GM12878 (cell line): ENCODE measurements at regions not wholly inside any gene's neighbourhood (a gene's known extent, or its start where the extent isn't known, plus 50 kb on each side); places are given as distances from the start of the nearest gene placed in this dataset.

Experiments
- ATAC-seq: fragments of 200-7000 bp; cut with Tn5 transposase; 3 replicates; pipeline ENCODE4 v1.9.1; 2020; ENCODE audit warnings: mild to moderate bottlenecking, moderate library complexity
- BruUV-seq: library from RNA; stranded (reverse); fragments of 400-500 nt; replicated peaks from 2 replicates; lab custom pipeline; 2021; lab: Mats Ljungman, UMichigan
- CTCF ChIA-PET: fragments of 300-600 bp; sonication (Branson Sonifier 250); formaldehyde crosslinking; extraction: SDS; loops from one replicate; lab custom pipeline; 2021; ENCODE audit warnings: inconsistent platforms; lab: Yijun Ruan, JAX
- POLR2A ChIA-PET: fragments of 350-600 bp; formaldehyde crosslinking; extraction: SDS; loops from one replicate; lab custom pipeline; 2021; ENCODE audit warnings: inconsistent platforms; lab: Charles Lee
- RAD21 ChIA-PET: fragments of 300-600 bp; sonication (Branson Sonifier 250); formaldehyde crosslinking; loops from one replicate; lab custom pipeline; 2023; ENCODE audit warnings: antibody characterized with exemption; ENCODE audit not compliant: unreplicated experiment; lab: Charles Lee
- SMC1A ChIA-PET: fragments of 300-600 bp; sonication (Branson Sonifier 250); formaldehyde crosslinking; loops from one replicate; lab custom pipeline; 2023; ENCODE audit not compliant: unreplicated experiment, uncharacterized antibody; lab: Charles Lee
- DNase-seq: peaks from one replicate; pipeline ENCODE4 v3.0.0-alpha.2; 2011; ENCODE audit warnings: low read depth, low spot score
- FAIRE-seq: peaks from 3 replicates; lab custom pipeline; 2011; peaks lifted over from hg19 to GRCh38; lab: Jason Lieb, UNC
- H2AFZ ChIP-seq: 2 replicates; pipeline ENCODE4 v1.6.0; 2011; ENCODE audit warnings: low read depth, low read length, control low read depth; ENCODE audit not compliant: control insufficient read depth
- H3K27ac ChIP-seq: 2 replicates; pipeline ENCODE4 v1.5.1; 2011; ENCODE audit warnings: control low read depth; ENCODE audit not compliant: control insufficient read depth, insufficient read depth
- H3K27me3 ChIP-seq, 2 experiments: replicated peaks in 1 of 2; 2 replicates each; pipeline versions ENCODE4 v1.6.0 to v1.6.1; 2011; ENCODE audit warnings: low read length in 1 of 2; ENCODE audit not compliant: control insufficient read depth in 2 of 2, insufficient read depth in 2 of 2
- H3K36me3 ChIP-seq, 2 experiments: 2 replicates each; pipeline ENCODE4 v1.5.1; 2011; ENCODE audit warnings: low read length in 1 of 2; ENCODE audit not compliant: control insufficient read depth in 2 of 2, insufficient read depth in 2 of 2
- H3K4me1 ChIP-seq: 2 replicates; pipeline ENCODE4 v1.6.1; 2011; ENCODE audit warnings: mild to moderate bottlenecking, low read length, moderate library complexity, mixed read lengths; ENCODE audit not compliant: control insufficient read depth, insufficient read depth
- H3K4me2 ChIP-seq: 2 replicates; pipeline ENCODE4 v1.6.0; 2011; ENCODE audit warnings: control low read depth; ENCODE audit not compliant: control insufficient read depth, insufficient read depth
- H3K4me3 ChIP-seq: fragments of 200-600 bp; sonication (generic); 2 replicates; pipeline ENCODE4 v1.5.1; 2016
- H3K79me2 ChIP-seq: 2 replicates; pipeline ENCODE4 v1.6.0; 2011; ENCODE audit warnings: low read length; ENCODE audit not compliant: control insufficient read depth, insufficient read depth
- H3K9ac ChIP-seq: 2 replicates; pipeline ENCODE4 v1.8.0; 2011; ENCODE audit warnings: low read length, control low read depth, mixed read lengths; ENCODE audit not compliant: control insufficient read depth, insufficient read depth
- H3K9me3 ChIP-seq: replicated peaks from 3 replicates; pipeline ENCODE4 v1.5.1; 2011; ENCODE audit warnings: mild to moderate bottlenecking, low read length; ENCODE audit not compliant: control insufficient read depth, insufficient read depth
- H4K20me1 ChIP-seq: 2 replicates; pipeline ENCODE4 v1.6.0; 2011; ENCODE audit not compliant: control insufficient read depth, insufficient read depth
- BCL11A ChIP-seq: IDR thresholded peaks from 2 replicates; pipeline ENCODE4 v1.6.1; 2011; ENCODE audit warnings: low read depth, low read length
- BCL3 ChIP-seq: IDR thresholded peaks from 2 replicates; pipeline ENCODE4 v1.6.1; 2011; ENCODE audit warnings: borderline replicate concordance, low read depth, mild to moderate bottlenecking, moderate library complexity, low read length; ENCODE audit not compliant: insufficient read depth, poor library complexity, severe bottlenecking
- BHLHE40 ChIP-seq, 2 experiments: fragments of 450-650 bp in 1 of 2; IDR thresholded peaks; 2 replicates each; pipeline ENCODE4 v1.6.1; 2011 to 2017; ENCODE audit warnings: low read depth in 2 of 2, borderline replicate concordance in 1 of 2, improper control_type of control experiment in 1 of 2, low read length in 1 of 2, mild to moderate bottlenecking in 1 of 2
- CBFB ChIP-seq: IDR thresholded peaks from 2 replicates; pipeline ENCODE4 v1.6.1; 2016; ENCODE audit warnings: antibody characterized with exemption, low read depth
- E4F1 ChIP-seq: fragments of 450-650 bp; IDR thresholded peaks from 2 replicates; pipeline ENCODE4 v1.6.1; 2018; ENCODE audit warnings: borderline replicate concordance, mild to moderate bottlenecking; ENCODE audit not compliant: partially characterized antibody
- EP300 ChIP-seq, 2 experiments: fragments of 150-350 bp in 1 of 2; IDR thresholded peaks; 2 replicates each; pipeline ENCODE4 v1.6.1; 2011 to 2012; ENCODE audit warnings: low read depth in 2 of 2, low read length in 2 of 2, borderline replicate concordance in 1 of 2, improper control_type of control experiment in 1 of 2, inconsistent platforms in 1 of 2; ENCODE audit not compliant: control insufficient read depth in 1 of 2
- FOXM1 ChIP-seq: IDR thresholded peaks from 2 replicates; pipeline ENCODE4 v1.6.1; 2012; ENCODE audit warnings: low read depth, mild to moderate bottlenecking, inconsistent platforms, low read length, moderate library complexity
- GATAD2B ChIP-seq: fragments of 450-650 bp; conservative IDR thresholded peaks from 2 replicates; pipeline ENCODE4 v1.6.1; 2017; ENCODE audit warnings: low read depth, mild to moderate bottlenecking, moderate library complexity
- MEF2B ChIP-seq: fragments of 450-650 bp; IDR thresholded peaks from 2 replicates; pipeline ENCODE4 v1.6.1; 2018; ENCODE audit warnings: mild to moderate bottlenecking, moderate library complexity; ENCODE audit not compliant: partially characterized antibody, poor library complexity, severe bottlenecking
- NR2F1 ChIP-seq: fragments of 450-650 bp; conservative IDR thresholded peaks from 2 replicates; pipeline ENCODE4 v1.6.1; 2017; ENCODE audit warnings: mild to moderate bottlenecking
- RB1 ChIP-seq: fragments of 450-650 bp; formaldehyde crosslinking; IDR thresholded peaks from 2 replicates; pipeline ENCODE4 v1.6.1; 2017; ENCODE audit warnings: mild to moderate bottlenecking, borderline replicate concordance
- SKIL ChIP-seq: fragments of 450-650 bp; IDR thresholded peaks from 2 replicates; pipeline ENCODE4 v1.6.1; 2017; ENCODE audit warnings: mild to moderate bottlenecking, low read depth, inconsistent platforms; ENCODE audit not compliant: poor library complexity, severe bottlenecking
- SRF ChIP-seq, 2 experiments: IDR thresholded peaks; 2 replicates each; pipeline ENCODE4 v1.6.1; 2011; ENCODE audit warnings: low read depth in 2 of 2, low read length in 2 of 2, mild to moderate bottlenecking in 1 of 2, moderate library complexity in 1 of 2
- SUPT20H ChIP-seq: IDR thresholded peaks from 2 replicates; pipeline ENCODE4 v1.6.1; 2011; ENCODE audit warnings: low read depth, mild to moderate bottlenecking, low read length, moderate library complexity, borderline replicate concordance; ENCODE audit not compliant: control insufficient read depth
- USF1 ChIP-seq: IDR thresholded peaks from 2 replicates; pipeline ENCODE4 v1.6.1; 2011; ENCODE audit warnings: borderline replicate concordance, low read depth, mild to moderate bottlenecking, moderate library complexity, mixed read lengths, low read length; ENCODE audit not compliant: insufficient read depth; ENCODE audit errors: extremely low read length
- WGBS: methylation state at CpG from one replicate; pipeline ENCODE4 v1.1.6; 2016; ENCODE audit warnings: low lambda C conversion rate; ENCODE audit not compliant: insufficient replicate concordance, insufficient coverage; ENCODE audit errors: missing lambda C conversion rate; 5-methylcytosine and 5-hydroxymethylcytosine counted together
- in situ Hi-C: fragments of 300-500 bp; cut with MboI; formaldehyde crosslinking; loops from 9 replicates; pipeline ENCODE4 v1.14.3; 2018; ENCODE audit warnings: mixed read lengths
- intact Hi-C: fragments of 100-400 bp; cut with micrococcal nuclease; formaldehyde crosslinking; loops from one replicate; pipeline ENCODE4 v1.14.2; 2022; ENCODE audit not compliant: unreplicated experiment

GRCh38 chr20:61140576-61140975 lies 111.5 kb upstream of the CDH4 start (continued):
- TF ChIP-seq SUPT20H (no peak), RB1 (no peak), SRF (IDR thresholded peaks at IDR 0.05; ENCODE audit: low read depth in 2 of 2, low read length in 2 of 2) (no peak), EP300 (IDR thresholded peaks at IDR 0.05; ENCODE audit: borderline replicate concordance in 1 of 2, control insufficient read depth in 1 of 2, low read depth in 2 of 2, low read length in 2 of 2) (no peak)

- intact Hi-C loops = no loop called here
- POLR2A ChIA-PET = no interaction called here
- TF ChIP-seq E4F1 = no peak
- no peak for TF ChIP-seq MEF2B
- TF ChIP-seq GATAD2B = no peak
- no peak for TF ChIP-seq BHLHE40 (IDR thresholded peaks at IDR 0.05; ENCODE audit: borderline replicate concordance in 1 of 2, low read depth in 2 of 2, low read length in 1 of 2)
- no peak for TF ChIP-seq EP300 (IDR thresholded peaks at IDR 0.05; ENCODE audit: borderline replicate concordance in 1 of 2, control insufficient read depth in 1 of 2, low read depth in 2 of 2, low read length in 2 of 2)
- no peak for TF ChIP-seq BCL11A
- TF ChIP-seq SRF (IDR thresholded peaks at IDR 0.05; ENCODE audit: low read depth in 2 of 2, low read length in 2 of 2) = no peak
- no peak for TF ChIP-seq CBFB
- TF ChIP-seq NR2F1 = no peak
- no peak for TF ChIP-seq FOXM1
- TF ChIP-seq USF1 = no peak
- no peak for TF ChIP-seq BCL3
- TF ChIP-seq SKIL = no peak
These were observed 106.0 kb upstream of the CDH4 start for GRCh38 chr20:61146023-61146422.

More at GRCh38 chr20:61146023-61146422, 106.0 kb upstream of the CDH4 start:
- ChIA-PET CTCF (no interaction called here), RAD21 (no interaction called here), SMC1A (no interaction called here)
- DNase-seq = no peak
- Histone ChIP-seq H3K79me2 (no peaks in the 10 kb centered on the region), H3K4me1 (no peaks in the 10 kb centered on the region), H3K36me3 (no peaks in the 10 kb centered on the region), H2AFZ (no peak overlapping the region), H3K4me2 (no peak overlapping the region), H3K9me3 (no peaks in the 10 kb centered on the region; the same call in 2 of the 3 replicates), H3K9ac (no peak overlapping the region), H3K27me3 (no peaks in the 10 kb centered on the region), H4K20me1 (no peaks in the 10 kb centered on the region), H3K4me3 (no peak overlapping the region), H3K27ac (no peak overlapping the region)
- no peak for ATAC-seq
- FAIRE-seq = no peak
- in situ Hi-C loops = no loop called here
- BruUV-seq = no TSS peak
- 56% methylated on average over 4 of the region's 4 CpGs for WGBS
